ENCODE measurements at regions not wholly inside any gene's neighbourhood (a gene's known extent, or its start where the extent isn't known, plus 50 kb on each side); places are given as distances from the start of the nearest gene placed in this dataset.

- H2AFZ ChIP-seq (ENCODE audit: low read length) = no peak overlapping the region
- no peak overlapping the region for H3K4me3 ChIP-seq (ENCODE audit: low read length)
- H3K9ac ChIP-seq (ENCODE audit: low read length) = no peak overlapping the region
- H3K4me1 ChIP-seq (ENCODE audit: low read length) = no peaks in the 10 kb centered on the region
- H3K9me2 ChIP-seq (replicated peaks; ENCODE audit: insufficient read depth, low read length) = no peaks in the 10 kb centered on the region
- H3K9me3 ChIP-seq (ENCODE audit: low read length) = no peaks in the 10 kb centered on the region
- H3K36me3 ChIP-seq (ENCODE audit: insufficient read depth, low read length) = no peaks in the 10 kb centered on the region
- no peak overlapping the region for H3K27ac ChIP-seq (ENCODE audit: low read length)
- H3K4me2 ChIP-seq (ENCODE audit: low read depth, low read length, poor library complexity, severe bottlenecking) = no peak overlapping the region
- no peak for DNase-seq
- H3K27me3 ChIP-seq (ENCODE audit: low read length) = no peaks in the 10 kb centered on the region
- no peaks in the 10 kb centered on the region for H4K20me1 ChIP-seq (ENCODE audit: insufficient read depth, low read depth, low read length)
- no peaks in the 10 kb centered on the region for H3K79me2 ChIP-seq (ENCODE audit: low read length)
Measured at GRCh38 chr2:167430447-167430846, 542.2 kb downstream of the XIRP2 start.

- no peak overlapping the region for H3K27ac ChIP-seq (ENCODE audit: low read length)
- no peak overlapping the region for H3K9ac ChIP-seq (ENCODE audit: low read length)
- H3K36me3 ChIP-seq (ENCODE audit: insufficient read depth, low read length) = no peaks in the 10 kb centered on the region
- no peak overlapping the region for H3K4me2 ChIP-seq (ENCODE audit: low read depth, low read length, poor library complexity, severe bottlenecking)
- H2AFZ ChIP-seq (ENCODE audit: low read length) = no peak overlapping the region
- no peaks in the 10 kb centered on the region for H3K9me3 ChIP-seq (ENCODE audit: low read length)
- no peaks in the 10 kb centered on the region for H4K20me1 ChIP-seq (ENCODE audit: insufficient read depth, low read depth, low read length)
- H3K4me1 ChIP-seq (ENCODE audit: low read length) = no peaks in the 10 kb centered on the region
- H3K4me3 ChIP-seq (ENCODE audit: low read length) = no peak overlapping the region
- H3K9me2 ChIP-seq (replicated peaks; ENCODE audit: insufficient read depth, low read length) = no peaks in the 10 kb centered on the region
- no peaks in the 10 kb centered on the region for H3K79me2 ChIP-seq (ENCODE audit: low read length)
- no peaks in the 10 kb centered on the region for H3K27me3 ChIP-seq (ENCODE audit: low read length)
- DNase-seq = no peak
Measured at GRCh38 chr2:167424803-167425755, 536.8 kb downstream of the XIRP2 start.

- no peak overlapping the region for H3K27ac ChIP-seq (ENCODE audit: low read length)
- H3K9me2 ChIP-seq (replicated peaks; ENCODE audit: insufficient read depth, low read length) = no peaks in the 10 kb centered on the region
- no peak overlapping the region for H3K9ac ChIP-seq (ENCODE audit: low read length)
- DNase-seq = no peak
- no peak overlapping the region for H3K4me2 ChIP-seq (ENCODE audit: low read depth, low read length, poor library complexity, severe bottlenecking)
- no peaks in the 10 kb centered on the region for H3K27me3 ChIP-seq (ENCODE audit: low read length)
- H2AFZ ChIP-seq (ENCODE audit: low read length) = no peak overlapping the region
- no peak overlapping the region for H3K4me3 ChIP-seq (ENCODE audit: low read length)
- no peaks in the 10 kb centered on the region for H3K79me2 ChIP-seq (ENCODE audit: low read length)
- H3K9me3 ChIP-seq (ENCODE audit: low read length) = no peaks in the 10 kb centered on the region
- H3K36me3 ChIP-seq (ENCODE audit: insufficient read depth, low read length) = no peaks in the 10 kb centered on the region
- no peaks in the 10 kb centered on the region for H4K20me1 ChIP-seq (ENCODE audit: insufficient read depth, low read depth, low read length)
- H3K4me1 ChIP-seq (ENCODE audit: low read length) = no peaks in the 10 kb centered on the region
Measured at GRCh38 chr2:167424221-167424620, 535.9 kb downstream of the XIRP2 start.

GRCh38 chr2:167423731-167424130, 535.5 kb downstream of the XIRP2 start:
- no peak overlapping the region for H3K9ac ChIP-seq (ENCODE audit: low read length)
- no peak for DNase-seq
- no peak overlapping the region for H3K27ac ChIP-seq (ENCODE audit: low read length)
- no peaks in the 10 kb centered on the region for H3K9me2 ChIP-seq (replicated peaks; ENCODE audit: insufficient read depth, low read length)
- no peaks in the 10 kb centered on the region for H3K9me3 ChIP-seq (ENCODE audit: low read length)
- no peaks in the 10 kb centered on the region for H3K4me1 ChIP-seq (ENCODE audit: low read length)
- H3K4me2 ChIP-seq (ENCODE audit: low read depth, low read length, poor library complexity, severe bottlenecking) = no peak overlapping the region
- no peak overlapping the region for H3K4me3 ChIP-seq (ENCODE audit: low read length)
- H3K27me3 ChIP-seq (ENCODE audit: low read length) = no peaks in the 10 kb centered on the region
- no peaks in the 10 kb centered on the region for H3K79me2 ChIP-seq (ENCODE audit: low read length)
- no peaks in the 10 kb centered on the region for H3K36me3 ChIP-seq (ENCODE audit: insufficient read depth, low read length)
- no peaks in the 10 kb centered on the region for H4K20me1 ChIP-seq (ENCODE audit: insufficient read depth, low read depth, low read length)
- H2AFZ ChIP-seq (ENCODE audit: low read length) = no peak overlapping the region

- H3K4me1 ChIP-seq (ENCODE audit: low read length) = no peaks in the 10 kb centered on the region
- no peaks in the 10 kb centered on the region for H3K36me3 ChIP-seq (ENCODE audit: insufficient read depth, low read length)
- H3K4me3 ChIP-seq (ENCODE audit: low read length) = no peak overlapping the region
- no peaks in the 10 kb centered on the region for H3K79me2 ChIP-seq (ENCODE audit: low read length)
- H3K27ac ChIP-seq (ENCODE audit: low read length) = no peak overlapping the region
- H3K9me3 ChIP-seq (ENCODE audit: low read length) = no peaks in the 10 kb centered on the region
- no peak overlapping the region for H3K4me2 ChIP-seq (ENCODE audit: low read depth, low read length, poor library complexity, severe bottlenecking)
- H3K9ac ChIP-seq (ENCODE audit: low read length) = no peak overlapping the region
- no peaks in the 10 kb centered on the region for H4K20me1 ChIP-seq (ENCODE audit: insufficient read depth, low read depth, low read length)
- H3K27me3 ChIP-seq (ENCODE audit: low read length) = no peaks in the 10 kb centered on the region
- H3K9me2 ChIP-seq (replicated peaks; ENCODE audit: insufficient read depth, low read length) = no peaks in the 10 kb centered on the region
- DNase-seq = no peak
- H2AFZ ChIP-seq (ENCODE audit: low read length) = no peak overlapping the region
Measured at GRCh38 chr2:167420211-167420610, 531.9 kb downstream of the XIRP2 start.

- Histone ChIP-seq H2AFZ (ENCODE audit: low read length) (no peak overlapping the region), H3K36me3 (ENCODE audit: insufficient read depth, low read length) (no peaks in the 10 kb centered on the region), H3K4me2 (ENCODE audit: low read depth, low read length, poor library complexity, severe bottlenecking) (no peak overlapping the region), H3K27me3 (ENCODE audit: low read length) (no peaks in the 10 kb centered on the region), H3K27ac (ENCODE audit: low read length) (no peak overlapping the region), H3K79me2 (ENCODE audit: low read length) (no peaks in the 10 kb centered on the region), H3K9me3 (ENCODE audit: low read length) (no peaks in the 10 kb centered on the region), H3K4me1 (ENCODE audit: low read length) (no peaks in the 10 kb centered on the region), H3K9me2 (replicated peaks; ENCODE audit: insufficient read depth, low read length) (no peaks in the 10 kb centered on the region), H3K4me3 (ENCODE audit: low read length) (no peak overlapping the region), H4K20me1 (ENCODE audit: insufficient read depth, low read depth, low read length) (no peaks in the 10 kb centered on the region), H3K9ac (ENCODE audit: low read length) (no peak overlapping the region)
- DNase-seq = no peak
Measured at GRCh38 chr2:167415068-167415467, 526.8 kb downstream of the XIRP2 start.

GRCh38 chr2:167411367-167411766, 523.1 kb downstream of the XIRP2 start:
- Histone ChIP-seq H3K4me2 (ENCODE audit: low read depth, low read length, poor library complexity, severe bottlenecking) (no peak overlapping the region), H3K9me3 (ENCODE audit: low read length) (no peaks in the 10 kb centered on the region), H3K4me1 (ENCODE audit: low read length) (no peaks in the 10 kb centered on the region), H3K27ac (ENCODE audit: low read length) (no peak overlapping the region), H2AFZ (ENCODE audit: low read length) (no peak overlapping the region), H4K20me1 (ENCODE audit: insufficient read depth, low read depth, low read length) (no peaks in the 10 kb centered on the region), H3K79me2 (ENCODE audit: low read length) (no peaks in the 10 kb centered on the region), H3K27me3 (ENCODE audit: low read length) (no peaks in the 10 kb centered on the region), H3K36me3 (ENCODE audit: insufficient read depth, low read length) (no peaks in the 10 kb centered on the region), H3K4me3 (ENCODE audit: low read length) (no peak overlapping the region), H3K9me2 (replicated peaks; ENCODE audit: insufficient read depth, low read length) (no peaks in the 10 kb centered on the region), H3K9ac (ENCODE audit: low read length) (no peak overlapping the region)
- DNase-seq = peak; percentile 40

GRCh38 chr2:167406558-167406957, 518.3 kb downstream of the XIRP2 start:
- no peak for DNase-seq
- no peaks in the 10 kb centered on the region for H3K36me3 ChIP-seq (ENCODE audit: insufficient read depth, low read length)
- H3K4me3 ChIP-seq (ENCODE audit: low read length) = no peak overlapping the region
- H3K27me3 ChIP-seq (ENCODE audit: low read length) = 0 out of 2 replicates have a peak, but pooled peaks cover 2% of the 10 kb centered on the region
- H3K9ac ChIP-seq (ENCODE audit: low read length) = no peak overlapping the region
- no peak overlapping the region for H3K4me2 ChIP-seq (ENCODE audit: low read depth, low read length, poor library complexity, severe bottlenecking)
- no peaks in the 10 kb centered on the region for H3K79me2 ChIP-seq (ENCODE audit: low read length)
- H3K9me3 ChIP-seq (ENCODE audit: low read length) = no peaks in the 10 kb centered on the region
- no peaks in the 10 kb centered on the region for H3K4me1 ChIP-seq (ENCODE audit: low read length)
- no peaks in the 10 kb centered on the region for H3K9me2 ChIP-seq (replicated peaks; ENCODE audit: insufficient read depth, low read length)
- no peaks in the 10 kb centered on the region for H4K20me1 ChIP-seq (ENCODE audit: insufficient read depth, low read depth, low read length)
- H3K27ac ChIP-seq (ENCODE audit: low read length) = no peak overlapping the region
- H2AFZ ChIP-seq (ENCODE audit: low read length) = no peak overlapping the region

Measured in Karpas-422 (cell line).